B cell (primary cell): ENCODE measurements at regions not wholly inside any gene's neighbourhood (a gene's known extent, or its start where the extent isn't known, plus 50 kb on each side); places are given as distances from the start of the nearest gene placed in this dataset.

Source experiments
- ATAC-seq: fragments of 200-7000 bp; cut with Tn5 transposase; one replicate; pipeline ENCODE4 v1.10.0; 2021; ENCODE audit warnings: low read depth, mild to moderate bottlenecking, moderate number of reproducible peaks, moderate library complexity
- CTCF ChIA-PET: fragments of 350-600 bp; sonication (Branson Sonifier 250); formaldehyde crosslinking; loops from one replicate; lab custom pipeline; 2021; ENCODE audit warnings: antibody characterized with exemption, inconsistent platforms; lab: Charles Lee
- POLR2A ChIA-PET: fragments of 350-600 bp; sonication (Branson Sonifier 250); formaldehyde crosslinking; loops from one replicate; lab custom pipeline; 2021; ENCODE audit warnings: antibody characterized with exemption; lab: Charles Lee
- DNase-seq: peaks from one replicate; pipeline ENCODE4 v3.0.0; 2013
- H2AFZ ChIP-seq: 2 replicates; pipeline ENCODE4 v1.6.1; 2012; ENCODE audit warnings: mild to moderate bottlenecking, low read depth, low read length; ENCODE audit not compliant: insufficient read depth, poor library complexity, severe bottlenecking
- H3K27ac ChIP-seq, 2 donors: 1 replicate in 1 of 2; 2 replicates in 1 of 2; pipeline ENCODE4 v1.5.1; 2012 to 2013; ENCODE audit warnings: low read length in 2 of 2, mild to moderate bottlenecking in 2 of 2, moderate library complexity in 1 of 2
- H3K27me3 ChIP-seq, 4 experiments: fragments of 200-600 bp in 1 of 4; sonication (generic) in 1 of 4; replicated peaks in 1 of 4; 1 replicate in 2 of 4; 2 replicates in 2 of 4; pipeline versions ENCODE4 v1.6.1 to v1.7.0; 2013 to 2016; ENCODE audit warnings: low read length in 3 of 4, mild to moderate bottlenecking in 2 of 4, mixed read lengths in 1 of 4, moderate library complexity in 1 of 4; ENCODE audit not compliant: insufficient read depth in 4 of 4, control insufficient read depth in 3 of 4; ENCODE audit errors: control extremely low read depth in 1 of 4
- H3K36me3 ChIP-seq, 2 experiments: replicated peaks in 1 of 2; 1 replicate in 1 of 2; 2 replicates in 1 of 2; pipeline versions ENCODE4 v1.6.1 to v1.7.1; 2013; ENCODE audit warnings: low read length in 1 of 2; ENCODE audit not compliant: insufficient read depth in 2 of 2, control insufficient read depth in 1 of 2; ENCODE audit errors: control extremely low read depth in 1 of 2, extremely low read depth in 1 of 2
- H3K4me1 ChIP-seq, 2 donors: fragments of 200-600 bp in 1 of 2; sonication (generic) in 1 of 2; 1 replicate in 1 of 2; 2 replicates in 1 of 2; pipeline versions ENCODE4 v1.5.1 to v1.6.1; 2013 to 2017; ENCODE audit warnings: low read length in 2 of 2; ENCODE audit not compliant: control insufficient read depth in 2 of 2, insufficient read depth in 2 of 2
- H3K4me2 ChIP-seq: replicated peaks from 2 replicates; pipeline ENCODE3; 2012; ENCODE audit warnings: mild to moderate bottlenecking, low read depth, low read length; ENCODE audit not compliant: poor library complexity, severe bottlenecking
- H3K4me3 ChIP-seq, 5 experiments: fragments of 200-600 bp in 1 of 5; sonication (generic) in 1 of 5; 1 replicate in 3 of 5; 2 replicates in 2 of 5; pipeline versions ENCODE4 v1.5.1 to v1.7.0; 2011 to 2016; ENCODE audit warnings: low read length in 4 of 5, mild to moderate bottlenecking in 4 of 5, low read depth in 2 of 5, control low read depth in 1 of 5, moderate library complexity in 1 of 5; ENCODE audit not compliant: insufficient read depth in 1 of 5; ENCODE audit errors: control extremely low read depth in 1 of 5, extremely low read depth in 1 of 5
- H3K79me2 ChIP-seq: fragments of 200-600 bp; sonication (generic); one replicate; pipeline ENCODE4 v1.6.0; 2016; ENCODE audit warnings: low read length; ENCODE audit not compliant: control insufficient read depth, insufficient read depth
- H3K9ac ChIP-seq: fragments of 200-600 bp; sonication (generic); 2 replicates; pipeline ENCODE4 v1.6.1; 2017; ENCODE audit warnings: mild to moderate bottlenecking, low read length, moderate library complexity
- H3K9me3 ChIP-seq, 3 donors: one replicate each; pipeline versions ENCODE4 v1.6.1 to v1.7.1; 2013; ENCODE audit warnings: low read length in 2 of 3; ENCODE audit not compliant: control insufficient read depth in 2 of 3, insufficient read depth in 1 of 3; ENCODE audit errors: control extremely low read depth in 1 of 3
- H4K20me1 ChIP-seq: 2 replicates; pipeline ENCODE4 v1.6.0; 2012; ENCODE audit warnings: mild to moderate bottlenecking, low read length; ENCODE audit not compliant: insufficient read depth, control insufficient read depth, poor library complexity, severe bottlenecking
- H3K27ac Mint-ChIP-seq: one replicate; pipeline ENCODE4 v1.8.0; 2021; ENCODE audit warnings: mixed read lengths
- H3K27me3 Mint-ChIP-seq: one replicate; pipeline ENCODE4 v1.8.0; 2021; ENCODE audit warnings: mixed read lengths
- H3K4me1 Mint-ChIP-seq: one replicate; pipeline ENCODE4 v1.8.0; 2021; ENCODE audit warnings: mixed read lengths
- H3K4me3 Mint-ChIP-seq: one replicate; pipeline ENCODE4 v1.8.0; 2021; ENCODE audit warnings: mixed read lengths
- H3K9me3 Mint-ChIP-seq: one replicate; pipeline ENCODE4 v1.8.0; 2022; ENCODE audit warnings: mixed read lengths; ENCODE audit not compliant: insufficient read depth
- EZH2 ChIP-seq: IDR thresholded peaks from 2 replicates; pipeline ENCODE4 v1.6.1; 2012; ENCODE audit warnings: borderline replicate concordance, low read depth, mild to moderate bottlenecking, moderate library complexity, low read length; ENCODE audit not compliant: insufficient read depth, poor library complexity, severe bottlenecking
- WGBS: methylation state at CpG from one replicate; pipeline ENCODE4 v1.1.5; 2013; ENCODE audit warnings: missing lambda C conversion rate; ENCODE audit not compliant: insufficient coverage; 5-methylcytosine and 5-hydroxymethylcytosine counted together
- intact Hi-C: fragments of 100-400 bp; cut with micrococcal nuclease; formaldehyde crosslinking; loops from one replicate; pipeline ENCODE4 v1.10.0; 2022
- TF ChIP-seq, protein P1 (sequence below): fragments of 200-600 bp; IDR thresholded peaks from one replicate; pipeline ENCODE4 v1.8.0; 2022; ENCODE audit warnings: antibody characterized with exemption, mild to moderate bottlenecking

DNA sequence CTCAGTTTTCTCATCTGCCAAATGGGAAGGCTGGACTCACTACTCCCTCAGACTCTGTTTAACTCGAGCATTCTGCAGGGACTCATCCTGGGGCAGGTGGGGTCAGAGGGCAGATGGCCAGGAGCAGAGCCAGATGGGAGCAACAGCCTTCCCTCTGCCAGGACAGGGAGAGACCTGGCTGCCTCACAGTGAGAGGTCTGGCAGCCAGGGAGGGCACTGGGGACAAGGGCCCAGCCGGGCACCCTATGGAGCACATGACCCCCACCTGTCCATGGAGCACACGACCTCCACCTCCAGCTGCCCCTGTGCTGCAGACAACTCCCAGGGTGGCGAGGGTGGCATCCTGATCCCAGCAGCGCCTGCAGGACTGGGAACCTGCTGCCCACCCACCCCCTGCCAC lies 67.4 kb downstream of the IGLL1 start:
- no peaks in the 10 kb centered on the region for H3K36me3 ChIP-seq
- H3K4me3 ChIP-seq: no peak overlapping the region
- H3K4me2 ChIP-seq: no peak overlapping the region
- ChIA-PET POLR2A (no interaction called here), CTCF (no interaction called here)
- TF ChIP-seq, protein P1, sequence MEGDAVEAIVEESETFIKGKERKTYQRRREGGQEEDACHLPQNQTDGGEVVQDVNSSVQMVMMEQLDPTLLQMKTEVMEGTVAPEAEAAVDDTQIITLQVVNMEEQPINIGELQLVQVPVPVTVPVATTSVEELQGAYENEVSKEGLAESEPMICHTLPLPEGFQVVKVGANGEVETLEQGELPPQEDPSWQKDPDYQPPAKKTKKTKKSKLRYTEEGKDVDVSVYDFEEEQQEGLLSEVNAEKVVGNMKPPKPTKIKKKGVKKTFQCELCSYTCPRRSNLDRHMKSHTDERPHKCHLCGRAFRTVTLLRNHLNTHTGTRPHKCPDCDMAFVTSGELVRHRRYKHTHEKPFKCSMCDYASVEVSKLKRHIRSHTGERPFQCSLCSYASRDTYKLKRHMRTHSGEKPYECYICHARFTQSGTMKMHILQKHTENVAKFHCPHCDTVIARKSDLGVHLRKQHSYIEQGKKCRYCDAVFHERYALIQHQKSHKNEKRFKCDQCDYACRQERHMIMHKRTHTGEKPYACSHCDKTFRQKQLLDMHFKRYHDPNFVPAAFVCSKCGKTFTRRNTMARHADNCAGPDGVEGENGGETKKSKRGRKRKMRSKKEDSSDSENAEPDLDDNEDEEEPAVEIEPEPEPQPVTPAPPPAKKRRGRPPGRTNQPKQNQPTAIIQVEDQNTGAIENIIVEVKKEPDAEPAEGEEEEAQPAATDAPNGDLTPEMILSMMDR: no peak
- no peaks in the 10 kb centered on the region for H4K20me1 ChIP-seq
- Mint-ChIP-seq H3K4me3 (no peak overlapping the region), H3K27ac (no peak overlapping the region), H3K27me3 (peaks cover 8% of the 10 kb centered on the region), H3K9me3 (no peaks in the 10 kb centered on the region), H3K4me1 (no peaks in the 10 kb centered on the region)
- no peaks in the 10 kb centered on the region for H3K9me3 ChIP-seq
- no peak overlapping the region for H3K9ac ChIP-seq
- WGBS: 88% methylated on average over 3 of the region's 5 CpGs
- H3K4me1 ChIP-seq: no peaks in the 10 kb centered on the region
- no peaks in the 10 kb centered on the region for H3K79me2 ChIP-seq
- DNase-seq (no peak), ATAC-seq (no peak)
- no peak overlapping the region for H3K27ac ChIP-seq
- H2AFZ ChIP-seq: no peak overlapping the region
- intact Hi-C loops: no loop called here
- peaks cover 0 to 3% (median 0%) of the 10 kb centered on the region in 4 experiments for H3K27me3 ChIP-seq

DNA sequence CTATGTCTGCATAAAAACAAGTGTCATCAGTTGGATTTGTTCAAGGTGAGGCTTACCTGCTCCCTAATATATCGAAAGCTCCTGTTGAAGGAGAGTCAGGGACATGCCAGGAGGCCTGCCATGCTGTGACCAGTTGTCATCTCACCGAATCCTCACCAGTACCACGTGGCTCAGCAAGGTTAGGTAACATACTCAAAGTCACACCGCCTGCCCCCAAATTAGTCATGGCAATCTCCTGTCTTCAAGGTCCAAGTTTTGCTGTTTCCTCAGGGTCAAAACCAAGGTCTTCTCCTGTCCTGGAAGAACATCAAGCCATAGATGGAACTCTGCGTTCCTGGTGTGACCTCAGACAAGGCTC lies 67.8 kb downstream of the IGLL1 start:
- WGBS: 90% methylated on average over 5 of the region's 5 CpGs
- ChIA-PET POLR2A (no interaction called here), CTCF (no interaction called here)
- H3K36me3 ChIP-seq: no peaks in the 10 kb centered on the region
- H3K4me1 Mint-ChIP-seq: no peaks in the 10 kb centered on the region
- H3K9ac ChIP-seq: no peak overlapping the region
- no peaks in the 10 kb centered on the region for H3K9me3 ChIP-seq
- no peak for TF ChIP-seq EZH2
- TF ChIP-seq, protein P1: no peak
- H3K27ac ChIP-seq: no peak overlapping the region
- no peak for DNase-seq
- peaks cover 0 to 3% (median 0%) of the 10 kb centered on the region in 4 experiments for H3K27me3 ChIP-seq
- no peaks in the 10 kb centered on the region for H3K79me2 ChIP-seq
- no peaks in the 10 kb centered on the region for H4K20me1 ChIP-seq
- no peaks in the 10 kb centered on the region for H3K9me3 Mint-ChIP-seq
- H3K27ac Mint-ChIP-seq: no peak overlapping the region
- intact Hi-C loops: no loop called here
- H3K4me2 ChIP-seq: no peak overlapping the region
- H3K4me3 ChIP-seq: no peak overlapping the region
- H3K27me3 Mint-ChIP-seq: peaks cover 5% of the 10 kb centered on the region
- no peaks in the 10 kb centered on the region for H3K4me1 ChIP-seq
- H2AFZ ChIP-seq: no peak overlapping the region
- ATAC-seq: no peak
- H3K4me3 Mint-ChIP-seq: no peak overlapping the region
